CD8-positive, alpha-beta memory T cell (primary cell): ENCODE measurements at regions not wholly inside any gene's neighbourhood (a gene's known extent, or its start where the extent isn't known, plus 50 kb on each side); places are given as distances from the start of the nearest gene placed in this dataset.

Source experiments
- CTCF ChIA-PET: fragments of 350-600 bp; sonication (Branson Sonifier 250); formaldehyde crosslinking; loops from one replicate; lab custom pipeline; 2021; ENCODE audit warnings: antibody characterized with exemption; lab: Charles Lee
- POLR2A ChIA-PET: fragments of 350-600 bp; sonication (Branson Sonifier 250); formaldehyde crosslinking; loops from one replicate; lab custom pipeline; 2021; ENCODE audit warnings: antibody characterized with exemption; lab: Charles Lee
- DNase-seq, 5 donors: peaks; one replicate each; pipeline versions ENCODE4 v3.0.0 to v3.0.0-alpha.2; 2020 to 2022; ENCODE audit warnings: mixed read lengths in 1 of 5
- H3K27ac ChIP-seq: one replicate; pipeline ENCODE4 v1.7.0; 2013; ENCODE audit warnings: low read depth, mild to moderate bottlenecking, low read length, moderate library complexity
- H3K27me3 ChIP-seq: 2 replicates; pipeline ENCODE4 v1.7.0; 2013; ENCODE audit warnings: low read length, mild to moderate bottlenecking; ENCODE audit not compliant: insufficient read depth, poor library complexity, severe bottlenecking
- H3K36me3 ChIP-seq: 2 replicates; pipeline ENCODE4 v1.7.0; 2013; ENCODE audit warnings: mild to moderate bottlenecking, low read length, moderate library complexity; ENCODE audit not compliant: insufficient read depth
- H3K4me1 ChIP-seq: 2 replicates; pipeline ENCODE4 v1.7.0; 2013; ENCODE audit warnings: mild to moderate bottlenecking, low read length, moderate library complexity; ENCODE audit not compliant: insufficient read depth
- H3K4me3 ChIP-seq: 2 replicates; pipeline ENCODE4 v1.7.0; 2013; ENCODE audit warnings: mild to moderate bottlenecking, low read length
- H3K9me3 ChIP-seq: 2 replicates; pipeline ENCODE4 v1.7.0; 2013; ENCODE audit warnings: mild to moderate bottlenecking, low read length
- H3K27ac Mint-ChIP-seq, 8 donors: one replicate each; pipeline ENCODE4 v1.8.0; 2020 to 2021; ENCODE audit warnings: mixed read lengths in 8 of 8, mild to moderate bottlenecking in 6 of 8, inconsistent platforms in 3 of 8, moderate library complexity in 3 of 8
- H3K27me3 Mint-ChIP-seq, 2 donors: one replicate each; pipeline ENCODE4 v1.8.0; 2020 to 2021; ENCODE audit warnings: mixed read lengths in 2 of 2, mild to moderate bottlenecking in 1 of 2, moderate library complexity in 1 of 2
- H3K36me3 Mint-ChIP-seq, 3 donors: one replicate each; pipeline ENCODE4 v1.8.0; 2020 to 2021; ENCODE audit warnings: mixed read lengths in 3 of 3, inconsistent platforms in 1 of 3, mild to moderate bottlenecking in 1 of 3
- H3K4me1 Mint-ChIP-seq, 3 donors: one replicate each; pipeline ENCODE4 v1.8.0; 2020 to 2021; ENCODE audit warnings: mixed read lengths in 3 of 3, inconsistent platforms in 1 of 3, mild to moderate bottlenecking in 1 of 3
- H3K4me3 Mint-ChIP-seq, 7 donors: one replicate each; pipeline ENCODE4 v1.8.0; 2020 to 2021; ENCODE audit warnings: mixed read lengths in 7 of 7, mild to moderate bottlenecking in 6 of 7, moderate library complexity in 4 of 7, inconsistent platforms in 2 of 7
- H3K9me3 Mint-ChIP-seq, 5 donors: one replicate each; pipeline ENCODE4 v1.8.0; 2020 to 2022; ENCODE audit warnings: mixed read lengths in 5 of 5, mild to moderate bottlenecking in 3 of 5, moderate library complexity in 2 of 5, inconsistent platforms in 1 of 5

DNA sequence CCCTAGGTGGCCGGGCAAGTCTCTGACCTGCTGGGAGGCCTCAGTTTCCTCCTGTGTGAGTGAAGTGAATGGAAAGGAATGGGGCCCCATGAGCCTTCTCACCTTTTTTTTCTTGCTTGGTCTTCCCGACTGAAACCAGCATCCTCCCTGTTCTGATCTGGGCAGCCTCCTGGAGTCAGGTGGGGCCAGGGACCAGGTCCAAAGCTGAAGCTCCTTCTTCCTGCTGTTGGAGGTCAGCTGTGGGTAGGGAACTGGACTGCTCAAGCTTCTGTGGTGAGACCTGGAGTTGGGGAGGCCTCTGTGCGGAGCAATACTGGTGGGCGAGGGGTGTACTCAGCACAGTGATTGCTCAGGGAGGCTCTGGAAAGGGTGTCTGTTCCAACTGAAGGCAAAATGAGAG, 99.7 kb downstream of the PCSK1 start:
- Mint-ChIP-seq H3K4me1 (no peaks in the 10 kb centered on the region), H3K9me3 (no peaks in the 10 kb centered on the region), H3K27me3 (peaks cover 6 to 22% of the 10 kb centered on the region in 2 donors), H3K36me3 (no peaks in the 10 kb centered on the region), H3K27ac (no peak overlapping the region), H3K4me3 (no peak overlapping the region)
- DNase-seq, result no peak
- H3K36me3 ChIP-seq, result no peaks in the 10 kb centered on the region
- no peaks in the 10 kb centered on the region for H3K4me1 ChIP-seq
- ChIA-PET CTCF (interaction anchor here (0.9 kb wide), 1 partner anchor 469 kb away, joined by 3 read pairs; no protein-coding TSS in a partner anchor), POLR2A (no interaction called here)
- no peaks in the 10 kb centered on the region for H3K27me3 ChIP-seq
- no peak overlapping the region for H3K4me3 ChIP-seq
- H3K27ac ChIP-seq, result no peak overlapping the region
- H3K9me3 ChIP-seq, result no peaks in the 10 kb centered on the region

GRCh38 chr5:96332535-96333366, 100.3 kb downstream of the PCSK1 start:
- DNase-seq, result no peak
- Mint-ChIP-seq H3K27me3 (peaks cover 11 to 22% of the 10 kb centered on the region in 2 donors), H3K9me3 (no peaks in the 10 kb centered on the region), H3K4me3 (no peak overlapping the region), H3K36me3 (no peaks in the 10 kb centered on the region), H3K4me1 (no peaks in the 10 kb centered on the region), H3K27ac (no peak overlapping the region)
- no peaks in the 10 kb centered on the region for H3K4me1 ChIP-seq
- no peaks in the 10 kb centered on the region for H3K36me3 ChIP-seq
- no peak overlapping the region for H3K27ac ChIP-seq
- no peaks in the 10 kb centered on the region for H3K27me3 ChIP-seq
- no peaks in the 10 kb centered on the region for H3K9me3 ChIP-seq
- ChIA-PET CTCF (interaction anchor here (0.9 kb wide), 1 partner anchor 468 kb away, joined by 3 read pairs; no protein-coding TSS in a partner anchor), POLR2A (interaction anchor here (0.6 kb wide), 1 partner anchor 565 kb away, joined by 3 read pairs; no protein-coding TSS in a partner anchor)
- no peak overlapping the region for H3K4me3 ChIP-seq

- H3K36me3 ChIP-seq, result no peaks in the 10 kb centered on the region
- no peaks in the 10 kb centered on the region for H3K4me1 ChIP-seq
- no peak overlapping the region for H3K27ac ChIP-seq
- no peaks in the 10 kb centered on the region for H3K4me1 Mint-ChIP-seq
- ChIA-PET CTCF (no interaction called here), POLR2A (no interaction called here)
- H3K27me3 ChIP-seq, result no peaks in the 10 kb centered on the region
- H3K4me3 ChIP-seq, result no peak overlapping the region
- H3K27ac Mint-ChIP-seq, result no peak overlapping the region
- no peak for DNase-seq
- H3K4me3 Mint-ChIP-seq, result no peak overlapping the region
- H3K36me3 Mint-ChIP-seq, result no peaks in the 10 kb centered on the region
- H3K27me3 Mint-ChIP-seq, result peaks cover 13 to 18% of the 10 kb centered on the region in 2 donors
- H3K9me3 Mint-ChIP-seq, result no peaks in the 10 kb centered on the region
- no peaks in the 10 kb centered on the region for H3K9me3 ChIP-seq
Measured at GRCh38 chr5:96331681-96332361, 101.2 kb downstream of the PCSK1 start.

DNA sequence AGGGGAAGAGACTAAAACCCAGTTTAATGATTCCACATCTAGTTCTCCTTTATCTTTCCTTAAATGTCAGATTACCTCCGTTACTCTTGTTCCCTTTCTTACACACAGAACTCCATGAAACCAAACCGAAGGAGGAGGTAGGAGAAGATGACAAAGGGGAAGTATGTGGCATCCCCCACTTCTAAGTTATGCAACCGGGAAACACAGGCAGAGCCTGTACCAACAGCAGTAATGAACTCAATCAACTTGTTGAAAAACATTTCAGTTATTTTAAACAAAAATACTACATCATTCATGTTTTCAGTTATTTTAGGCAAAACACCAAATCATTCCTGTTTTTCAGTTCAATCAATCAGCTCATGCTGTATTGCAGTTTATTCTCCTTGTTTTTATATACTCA, 101.8 kb downstream of the PCSK1 start:
- no peak overlapping the region for H3K4me3 Mint-ChIP-seq
- no peaks in the 10 kb centered on the region for H3K36me3 ChIP-seq
- H3K4me1 Mint-ChIP-seq, result no peaks in the 10 kb centered on the region
- no peak overlapping the region for H3K4me3 ChIP-seq
- CTCF ChIA-PET, result interaction anchor here (1.7 kb wide), 1 partner anchor 472 kb away, joined by 5 read pairs; no protein-coding TSS in a partner anchor
- H3K27me3 ChIP-seq, result no peaks in the 10 kb centered on the region
- no peak for DNase-seq
- H3K27me3 Mint-ChIP-seq, result peaks cover 14 to 22% of the 10 kb centered on the region in 2 donors
- POLR2A ChIA-PET, result no interaction called here
- no peaks in the 10 kb centered on the region for H3K36me3 Mint-ChIP-seq
- no peaks in the 10 kb centered on the region for H3K9me3 Mint-ChIP-seq
- no peaks in the 10 kb centered on the region for H3K9me3 ChIP-seq
- H3K27ac ChIP-seq, result no peak overlapping the region
- H3K4me1 ChIP-seq, result no peaks in the 10 kb centered on the region
- H3K27ac Mint-ChIP-seq, result no peak overlapping the region

DNA sequence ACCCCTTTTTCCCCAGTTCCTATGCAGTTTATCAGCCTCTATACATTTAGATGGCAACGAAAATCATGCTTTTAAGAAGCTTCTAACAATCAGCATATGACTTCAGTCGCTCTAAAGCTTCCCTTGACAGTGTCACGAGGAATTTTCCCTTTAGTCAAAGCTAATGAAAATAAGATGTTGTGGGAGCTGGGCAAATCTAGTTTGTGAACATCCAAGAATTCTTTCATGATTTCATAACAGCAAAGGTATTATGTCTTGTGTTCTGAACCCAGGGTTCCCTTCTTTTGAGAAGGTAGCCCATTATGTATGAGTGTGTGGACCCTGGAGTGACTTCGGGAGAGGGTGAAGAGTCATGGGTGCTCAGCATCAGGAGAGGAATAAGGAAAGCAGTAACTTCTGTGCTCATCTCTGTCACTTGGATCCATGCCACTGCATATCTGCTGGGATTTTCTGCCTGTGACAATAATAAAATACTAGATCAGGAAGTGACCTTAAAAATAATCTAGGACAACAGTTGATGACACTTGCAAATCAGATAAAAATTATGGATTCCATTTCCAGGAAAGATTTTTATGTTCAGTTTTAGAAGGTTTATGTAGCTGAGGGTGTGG, 102.4 kb downstream of the PCSK1 start:
- Mint-ChIP-seq H3K27ac (peak overlapping the region in 1 of 8 donors; percentile 64), H3K36me3 (peaks cover 0 to 2% (median 0%) of the 10 kb centered on the region in 3 donors), H3K4me3 (no peak overlapping the region), H3K9me3 (no peaks in the 10 kb centered on the region), H3K4me1 (no peaks in the 10 kb centered on the region), H3K27me3 (peaks cover 14 to 25% of the 10 kb centered on the region in 2 donors)
- Histone ChIP-seq H3K27me3 (no peaks in the 10 kb centered on the region), H3K4me3 (no peak overlapping the region), H3K9me3 (no peaks in the 10 kb centered on the region), H3K36me3 (no peaks in the 10 kb centered on the region), H3K27ac (no peak overlapping the region), H3K4me1 (no peaks in the 10 kb centered on the region)
- CTCF ChIA-PET, result interaction anchor here (1.7 kb wide), 1 partner anchor 472 kb away, joined by 5 read pairs; no protein-coding TSS in a partner anchor
- no peak for DNase-seq
- POLR2A ChIA-PET, result no interaction called here

GRCh38 chr5:96329886-96330529, 103.0 kb downstream of the PCSK1 start:
- H3K36me3 Mint-ChIP-seq, result peaks cover 0 to 2% (median 0%) of the 10 kb centered on the region in 3 donors
- ChIA-PET POLR2A (no interaction called here), CTCF (interaction anchor here (1.7 kb wide), 1 partner anchor 471 kb away, joined by 5 read pairs; no protein-coding TSS in a partner anchor)
- Histone ChIP-seq H3K4me1 (no peaks in the 10 kb centered on the region), H3K27me3 (no peaks in the 10 kb centered on the region), H3K27ac (no peak overlapping the region), H3K9me3 (no peaks in the 10 kb centered on the region), H3K4me3 (no peak overlapping the region), H3K36me3 (no peaks in the 10 kb centered on the region)
- H3K9me3 Mint-ChIP-seq, result no peaks in the 10 kb centered on the region
- H3K27me3 Mint-ChIP-seq, result peaks cover 14 to 25% of the 10 kb centered on the region in 2 donors
- no peaks in the 10 kb centered on the region for H3K4me1 Mint-ChIP-seq
- DNase-seq, result no peak
- H3K4me3 Mint-ChIP-seq, result no peak overlapping the region
- H3K27ac Mint-ChIP-seq, result no peak overlapping the region

DNA sequence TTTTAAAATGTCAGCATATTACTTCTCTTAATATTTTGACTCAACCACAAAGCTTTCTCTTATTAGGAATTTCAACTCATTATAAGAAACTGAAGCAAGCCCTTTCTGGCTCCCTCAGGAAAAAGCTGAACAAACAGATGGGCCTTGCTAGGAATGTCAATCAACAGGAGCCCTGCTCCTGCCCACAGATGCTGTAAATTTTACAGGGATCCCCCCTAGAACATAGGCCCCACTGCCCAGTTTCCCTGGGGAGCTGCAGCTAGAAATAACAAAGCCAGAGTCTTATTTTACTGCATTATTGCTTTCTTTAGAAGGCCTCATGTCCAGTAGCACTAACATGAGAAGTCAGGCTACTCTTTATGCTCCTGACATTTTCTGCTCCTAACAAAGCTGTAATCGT, 103.8 kb downstream of the PCSK1 start:
- Histone ChIP-seq H3K9me3 (no peaks in the 10 kb centered on the region), H3K36me3 (no peaks in the 10 kb centered on the region), H3K27me3 (no peaks in the 10 kb centered on the region), H3K4me3 (no peak overlapping the region), H3K27ac (no peak overlapping the region), H3K4me1 (no peaks in the 10 kb centered on the region)
- Mint-ChIP-seq H3K27me3 (peaks cover 14 to 25% of the 10 kb centered on the region in 2 donors), H3K4me3 (no peak overlapping the region), H3K9me3 (peaks cover 0 to 2% (median 0%) of the 10 kb centered on the region in 5 donors), H3K36me3 (peaks cover 0 to 2% (median 0%) of the 10 kb centered on the region in 3 donors), H3K27ac (no peak overlapping the region), H3K4me1 (no peaks in the 10 kb centered on the region)
- ChIA-PET POLR2A (no interaction called here), CTCF (no interaction called here)
- DNase-seq, result no peak
